Colon (tissue), 2 donors: ENCODE measurements at regions not wholly inside any gene's neighbourhood (a gene's known extent, or its start where the extent isn't known, plus 50 kb on each side); places are given as distances from the start of the nearest gene placed in this dataset.

Experiments
- FAIRE-seq: peaks from 2 replicates; lab custom pipeline; 2012; peaks lifted over from hg19 to GRCh38; lab: Jason Lieb, UNC
- donor health status: control.
- donor health status: control.

- FAIRE-seq: no peak
Measured at GRCh38 chr10:28811639-28812349, 134.5 kb downstream of the BAMBI start.

GRCh38 chr10:28812384-28813372 lies 135.4 kb downstream of the BAMBI start:
- FAIRE-seq: no peak

GRCh38 chr10:28815681-28816080 lies 138.4 kb downstream of the BAMBI start:
- FAIRE-seq: no peak

GRCh38 chr10:28822719-28823464 lies 145.6 kb downstream of the BAMBI start:
- FAIRE-seq: no peak

- FAIRE-seq: no peak
Measured at GRCh38 chr10:28823501-28824075, 146.3 kb downstream of the BAMBI start.

GRCh38 chr10:28833313-28833712 lies 156.0 kb downstream of the BAMBI start:
- FAIRE-seq: no peak

GRCh38 chr10:28836435-28836743 lies 159.1 kb downstream of the BAMBI start:
- FAIRE-seq: no peak

GRCh38 chr10:28837613-28838390 lies 160.5 kb downstream of the BAMBI start:
- no peak for FAIRE-seq

- FAIRE-seq: no peak
Measured at GRCh38 chr10:28838908-28839307, 161.6 kb downstream of the BAMBI start.

- FAIRE-seq: no peak
Measured at GRCh38 chr10:28839600-28840007, 162.3 kb downstream of the BAMBI start.

- no peak for FAIRE-seq
Measured at GRCh38 chr10:28840202-28840601, 162.9 kb downstream of the BAMBI start.

GRCh38 chr10:28840971-28841370 lies 163.7 kb downstream of the BAMBI start:
- no peak for FAIRE-seq

GRCh38 chr10:28841625-28842024 lies 164.3 kb downstream of the BAMBI start:
- FAIRE-seq: no peak

GRCh38 chr10:28842321-28842720 lies 165.0 kb downstream of the BAMBI start:
- FAIRE-seq: no peak

GRCh38 chr10:28845009-28845682 lies 167.8 kb downstream of the BAMBI start:
- FAIRE-seq: no peak

- no peak for FAIRE-seq
Measured at GRCh38 chr10:28849309-28849708, 172.0 kb downstream of the BAMBI start.

GRCh38 chr10:28849821-28850220 lies 172.5 kb downstream of the BAMBI start:
- no peak for FAIRE-seq

GRCh38 chr10:28850784-28851183 lies 173.5 kb downstream of the BAMBI start:
- no peak for FAIRE-seq

GRCh38 chr10:28853195-28853594 lies 175.9 kb downstream of the BAMBI start:
- no peak for FAIRE-seq

- FAIRE-seq: no peak
Measured at GRCh38 chr10:28857164-28857563, 179.8 kb downstream of the BAMBI start.

- no peak for FAIRE-seq
Measured at GRCh38 chr10:28858646-28859045, 181.3 kb downstream of the BAMBI start.
